ENCODE measurements at regions not wholly inside any gene's neighbourhood (a gene's known extent, or its start where the extent isn't known, plus 50 kb on each side); places are given as distances from the start of the nearest gene placed in this dataset.

DNA sequence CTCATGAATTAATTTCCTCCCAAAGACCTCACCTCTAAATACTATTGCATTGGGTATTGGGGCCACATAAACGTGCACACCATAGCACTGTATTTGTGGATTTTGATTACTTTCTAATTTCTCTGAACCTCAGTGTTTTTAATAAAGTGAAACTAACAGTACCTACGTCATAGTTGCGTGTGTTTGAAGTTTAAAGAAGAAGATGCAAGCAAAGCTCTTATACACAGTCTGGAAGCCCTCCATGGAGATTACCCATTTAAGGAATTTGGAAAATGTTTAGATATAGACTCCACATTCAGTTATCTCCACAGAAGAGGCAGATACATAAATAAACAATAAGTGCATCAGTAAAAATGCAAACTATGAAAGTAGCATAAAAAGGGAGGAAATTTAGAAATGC is 581.1 kb upstream of the GBE1 start:
- no peak for TF ChIP-seq CTCF (conservative IDR thresholded peaks at IDR 0.05)
- H3K27ac ChIP-seq: no peak overlapping the region

GRCh38 chr3:82329300-82329699 is 567.9 kb upstream of the GBE1 start:
- H3K27ac ChIP-seq: no peak overlapping the region
- TF ChIP-seq CTCF (conservative IDR thresholded peaks at IDR 0.05): peak; percentile 77

DNA sequence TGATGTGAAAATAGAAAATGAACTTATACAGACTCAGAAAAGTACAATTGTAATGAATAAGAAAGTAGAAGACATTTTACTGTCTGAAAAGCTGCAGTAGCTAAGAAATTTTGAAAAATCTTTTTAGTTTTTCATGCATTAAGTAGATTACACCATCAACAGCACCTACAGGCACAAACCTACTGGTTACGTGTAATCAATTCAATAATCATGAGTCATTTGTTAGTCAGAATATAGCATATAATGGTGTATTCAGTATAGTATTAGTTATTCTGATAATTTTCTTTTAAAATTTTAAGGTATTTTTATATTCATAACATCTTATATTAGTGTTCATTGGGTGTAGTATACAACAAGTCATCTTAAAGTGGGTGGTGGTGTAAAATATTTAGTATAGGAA is 550.5 kb upstream of the GBE1 start:
- no peak overlapping the region for H3K27ac ChIP-seq
- no peak for TF ChIP-seq CTCF (conservative IDR thresholded peaks at IDR 0.05)

DNA sequence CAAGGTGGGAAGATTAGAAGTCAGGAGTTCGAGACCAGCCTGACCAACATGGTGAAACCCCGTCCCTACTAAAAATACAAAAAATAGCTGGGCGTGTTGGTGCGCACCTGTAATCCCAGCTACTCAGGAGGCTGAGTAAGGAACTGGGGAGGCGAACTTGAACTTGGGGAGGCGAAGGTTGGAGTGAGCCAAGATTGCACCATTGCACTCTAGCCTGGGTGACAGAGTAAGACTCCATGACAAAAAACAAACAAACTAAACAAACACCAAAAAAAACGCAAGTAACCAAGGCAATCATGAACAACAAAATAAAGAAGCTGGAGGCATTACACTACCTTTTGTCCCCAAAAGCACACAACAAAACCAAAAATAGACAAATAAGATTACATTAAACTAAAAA is 547.3 kb upstream of the GBE1 start:
- no peak overlapping the region for H3K27ac ChIP-seq
- TF ChIP-seq CTCF (conservative IDR thresholded peaks at IDR 0.05): no peak

GRCh38 chr3:82306189-82306588 is 544.7 kb upstream of the GBE1 start:
- H3K27ac ChIP-seq: no peak overlapping the region
- no peak for TF ChIP-seq CTCF (conservative IDR thresholded peaks at IDR 0.05)

DNA sequence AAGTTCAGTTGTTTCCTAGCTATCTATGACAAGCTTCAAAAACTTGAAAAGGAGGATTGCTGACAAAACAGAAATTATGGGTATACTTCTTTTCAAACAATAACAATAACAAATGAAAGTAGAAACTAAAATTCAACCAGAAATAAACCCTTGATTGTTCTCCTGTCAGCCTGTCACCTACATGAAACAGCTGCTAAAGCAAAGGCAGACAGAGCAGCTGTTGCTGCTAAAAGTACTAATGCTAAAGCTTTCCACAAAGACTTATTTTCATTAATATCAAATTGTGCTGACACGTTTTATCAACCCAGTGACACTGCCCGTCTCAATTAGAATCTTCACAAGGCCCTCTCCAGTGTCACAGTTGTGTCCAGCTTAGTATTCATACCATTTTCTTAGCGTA is 533.2 kb upstream of the GBE1 start:
- no peak overlapping the region for H3K27ac ChIP-seq
- TF ChIP-seq CTCF (conservative IDR thresholded peaks at IDR 0.05): no peak

DNA sequence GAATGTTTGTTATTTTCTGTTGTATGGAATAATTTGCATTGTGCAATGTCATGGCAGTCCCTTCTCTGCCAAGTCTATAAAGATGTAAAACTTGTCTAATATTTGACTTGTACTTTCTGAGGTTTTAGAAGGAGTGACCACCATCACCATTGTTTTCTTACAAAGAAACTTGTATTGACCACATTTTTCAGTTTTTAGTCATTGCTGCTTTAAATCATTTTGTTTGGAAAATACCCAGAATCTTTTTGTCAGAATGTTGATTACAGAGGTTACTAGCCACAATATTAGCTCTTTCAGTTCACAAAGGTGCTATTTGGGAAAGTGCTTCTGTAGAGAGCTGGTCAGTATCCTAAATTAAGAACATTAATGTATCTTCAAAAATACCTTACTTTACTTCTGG is 532.4 kb upstream of the GBE1 start:
- H3K27ac ChIP-seq: no peak overlapping the region
- TF ChIP-seq CTCF (conservative IDR thresholded peaks at IDR 0.05): no peak

GRCh38 chr3:82293435-82293834 is 532.0 kb upstream of the GBE1 start:
- H3K27ac ChIP-seq: no peak overlapping the region
- TF ChIP-seq CTCF (conservative IDR thresholded peaks at IDR 0.05): no peak
